Muscle of back (tissue), 3 donors: ENCODE measurements at regions not wholly inside any gene's neighbourhood (a gene's known extent, or its start where the extent isn't known, plus 50 kb on each side); places are given as distances from the start of the nearest gene placed in this dataset.
"Not testable (repeated sequence)": the region's sequence is repeated elsewhere in the genome, so short reads cannot be mapped to it uniquely, and the experiment has no call there.

Source experiments
- DNase-seq, 3 donors: peaks; one replicate each; pipeline versions ENCODE4 v3.0.0 to v3.0.0-alpha.2; 2013

DNA sequence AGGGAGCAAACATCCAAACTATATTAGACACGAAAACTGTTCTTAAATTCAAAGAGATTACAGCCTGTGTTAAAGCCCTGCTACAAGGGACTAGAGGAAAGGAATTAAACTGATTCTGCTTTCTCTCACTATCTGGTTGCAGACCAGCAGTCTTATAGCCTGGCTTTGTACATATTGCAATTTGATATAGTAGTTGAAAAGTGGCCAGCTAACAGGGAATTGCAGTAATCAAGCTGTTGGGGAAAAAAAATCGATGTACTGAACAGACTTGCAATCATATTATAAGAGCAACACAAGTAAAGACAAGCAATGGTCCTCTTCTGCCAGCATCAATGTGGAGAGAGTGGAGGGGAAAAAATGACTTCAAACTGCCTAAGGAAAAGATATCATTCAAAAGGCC lies 364.4 kb upstream of the EPHA5 start:
- peak in 2 of 3 donors; percentile 3 to 21 for DNase-seq

DNA sequence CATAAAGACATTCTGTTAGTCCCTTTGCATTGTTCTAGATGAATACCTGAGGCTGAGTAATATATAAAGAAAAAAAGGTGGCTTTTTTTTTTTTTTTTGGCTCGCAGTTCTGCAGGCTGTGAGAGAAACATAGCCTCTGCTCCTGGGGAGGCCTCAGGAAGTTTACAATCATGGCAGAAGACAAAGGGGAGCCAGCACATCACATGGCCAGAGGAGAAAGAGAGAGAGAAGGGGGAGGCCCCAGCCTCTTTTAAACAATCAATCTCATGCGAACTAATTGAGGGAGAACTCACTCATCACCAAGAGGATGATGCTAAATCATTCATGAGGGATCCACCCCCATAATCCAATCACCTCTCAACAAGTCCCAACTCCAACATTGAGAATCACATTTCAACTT lies 364.0 kb upstream of the EPHA5 start:
- DNase-seq: no peak

DNA sequence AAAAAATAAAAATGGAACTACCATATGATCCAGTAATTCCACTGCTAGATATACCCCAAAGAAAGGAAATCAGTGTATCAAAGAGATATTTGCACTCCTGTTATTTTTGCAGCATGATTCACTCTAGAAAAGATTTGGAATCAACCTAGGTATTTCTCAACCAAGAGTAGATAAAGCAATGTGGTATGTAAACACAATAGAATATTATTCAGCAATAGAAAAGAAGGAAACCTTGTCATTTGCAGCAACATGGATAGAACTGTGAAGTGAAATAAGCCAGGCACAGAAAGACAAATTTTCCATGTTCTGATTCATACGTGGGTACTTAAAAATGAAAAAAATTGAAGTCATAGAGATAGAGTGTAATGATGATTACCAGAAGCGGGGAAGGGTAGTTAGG lies 362.3 kb upstream of the EPHA5 start:
- DNase-seq: no peak

DNA sequence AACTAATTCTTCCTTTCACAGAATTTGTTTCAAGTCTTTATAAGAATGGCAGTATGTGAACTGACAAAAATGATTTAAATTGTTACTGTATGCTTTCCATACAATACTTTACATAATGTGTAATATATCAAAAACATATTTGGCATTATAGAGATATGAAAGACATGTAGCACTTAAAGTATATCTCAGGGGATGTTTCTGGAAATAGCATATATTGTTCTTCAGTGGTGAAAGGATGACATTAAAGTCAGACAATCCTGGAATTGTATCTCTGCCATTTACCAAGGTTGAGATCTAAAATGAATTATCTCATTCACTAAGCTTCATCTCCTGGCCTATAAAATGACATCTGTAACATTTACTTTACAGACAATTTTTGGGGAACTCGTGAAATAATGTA lies 358.4 kb upstream of the EPHA5 start:
- DNase-seq: no peak

GRCh38 chr4:66023061-66023460 lies 352.8 kb upstream of the EPHA5 start:
- no peak for DNase-seq

DNA sequence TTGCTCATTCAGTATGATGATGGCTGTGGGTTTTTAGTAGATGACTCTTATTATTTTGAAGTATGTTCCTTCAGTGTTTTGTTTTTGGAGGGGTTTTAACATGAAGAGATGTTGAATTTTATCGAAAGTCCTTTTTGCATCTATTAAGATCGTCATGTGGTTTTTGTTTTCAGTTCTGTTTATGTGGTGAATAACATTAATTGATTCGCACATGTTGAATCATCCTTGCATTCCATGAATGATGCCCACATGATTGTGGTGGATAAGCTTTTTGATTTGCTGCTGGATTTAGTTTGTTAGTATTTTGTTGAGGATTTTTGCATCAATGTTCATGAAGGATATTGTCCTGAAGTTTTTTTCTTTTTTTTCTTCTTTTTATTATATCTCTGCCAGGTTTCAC lies 347.4 kb upstream of the EPHA5 start:
- no peak for DNase-seq

DNA sequence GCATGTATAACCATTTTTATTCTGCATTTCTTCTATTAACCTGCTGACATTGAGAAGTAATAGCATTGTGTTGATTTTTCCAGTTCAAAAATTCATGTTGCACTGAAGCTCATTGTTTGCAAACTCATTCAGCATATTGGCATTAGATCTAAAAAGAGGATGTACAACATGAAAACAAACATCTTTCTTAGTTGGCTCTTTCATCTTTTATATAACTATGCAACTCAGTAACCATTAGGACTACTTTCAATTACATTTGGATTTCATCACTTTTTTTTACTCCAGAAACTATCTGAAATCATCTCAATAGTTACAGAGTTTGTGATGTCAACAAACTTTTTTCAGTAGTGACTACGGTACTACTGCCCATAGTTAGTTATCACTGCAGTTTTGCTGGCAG lies 346.0 kb upstream of the EPHA5 start:
- no peak for DNase-seq

- no peak for DNase-seq
Observed at GRCh38 chr4:66014146-66014765, 344.0 kb upstream of the EPHA5 start.

- DNase-seq: peak; percentile 21 to 59 (median 38)
Observed at GRCh38 chr4:66000510-66001117, 330.3 kb upstream of the EPHA5 start.

DNA sequence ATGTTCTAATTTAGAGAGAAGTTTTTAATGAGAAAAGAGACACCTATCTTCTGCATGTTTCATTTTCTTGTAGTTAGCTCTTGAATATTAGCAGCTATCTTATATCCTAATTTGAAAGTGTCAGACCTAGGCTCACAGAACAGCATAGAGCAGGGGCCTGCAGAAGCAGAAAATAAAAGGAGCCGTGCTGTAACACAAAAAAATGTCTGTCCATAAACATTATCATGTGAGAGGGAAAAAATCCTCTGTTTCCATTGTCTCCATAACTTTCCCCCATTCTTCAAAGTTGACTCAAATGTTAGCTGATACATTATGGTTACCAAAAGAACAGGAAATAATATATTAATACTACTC lies 329.2 kb upstream of the EPHA5 start:
- no peak for DNase-seq

DNA sequence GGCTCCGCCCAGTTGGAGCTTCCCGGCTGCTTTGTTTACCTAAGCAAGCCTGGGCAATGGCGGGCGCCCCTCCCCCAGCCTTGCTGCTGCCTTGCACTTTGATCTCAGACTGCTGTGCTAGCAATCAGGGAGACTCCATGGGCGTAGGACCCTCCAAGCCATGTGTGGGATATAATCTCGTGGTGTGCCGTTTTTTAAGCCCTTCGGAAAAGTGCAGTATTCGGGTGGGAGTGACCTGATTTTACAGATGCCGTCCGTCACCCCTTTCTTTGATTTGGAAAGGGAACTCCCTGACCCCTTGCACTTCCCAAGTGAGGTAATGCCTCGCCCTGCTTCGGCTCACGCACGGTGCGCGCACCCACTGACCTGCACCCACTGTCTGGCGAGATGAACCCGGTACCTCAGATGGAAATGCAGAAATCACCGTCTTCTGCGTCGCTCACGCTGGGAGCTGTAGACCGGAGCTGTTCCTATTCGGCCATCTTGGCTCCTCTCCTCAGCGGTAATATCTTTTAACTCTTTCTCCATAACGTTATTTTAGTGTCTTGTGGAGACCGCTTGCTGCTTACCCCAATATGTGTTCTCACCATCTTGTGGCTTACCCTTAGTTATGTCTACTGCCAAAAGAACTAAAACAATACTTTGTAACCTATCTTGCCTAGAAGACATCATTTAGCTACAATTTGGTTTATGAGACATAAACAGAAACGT lies 328.7 kb upstream of the EPHA5 start:
- DNase-seq: not testable (repeated sequence)

GRCh38 chr4:65983061-65983460 lies 312.8 kb upstream of the EPHA5 start:
- DNase-seq: peak; percentile 54 to 82 (median 70)

DNA sequence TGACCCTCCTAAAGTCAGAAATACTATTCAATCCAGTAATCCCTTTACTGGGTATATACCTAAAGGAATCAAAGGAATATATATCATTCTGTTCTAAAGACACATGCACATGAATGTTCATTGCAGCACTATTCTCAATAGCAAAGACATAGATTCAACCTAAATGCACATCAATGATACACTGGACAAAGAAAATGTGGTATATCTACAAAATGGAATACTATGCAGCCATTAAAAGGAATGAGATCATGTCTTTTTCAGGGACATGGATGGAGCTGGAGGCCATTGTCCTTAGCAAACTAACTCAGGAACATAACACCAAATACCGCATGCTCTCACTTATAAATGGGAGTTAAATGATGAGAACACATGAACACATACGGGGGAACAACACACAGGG lies 306.0 kb upstream of the EPHA5 start:
- DNase-seq: no peak

DNA sequence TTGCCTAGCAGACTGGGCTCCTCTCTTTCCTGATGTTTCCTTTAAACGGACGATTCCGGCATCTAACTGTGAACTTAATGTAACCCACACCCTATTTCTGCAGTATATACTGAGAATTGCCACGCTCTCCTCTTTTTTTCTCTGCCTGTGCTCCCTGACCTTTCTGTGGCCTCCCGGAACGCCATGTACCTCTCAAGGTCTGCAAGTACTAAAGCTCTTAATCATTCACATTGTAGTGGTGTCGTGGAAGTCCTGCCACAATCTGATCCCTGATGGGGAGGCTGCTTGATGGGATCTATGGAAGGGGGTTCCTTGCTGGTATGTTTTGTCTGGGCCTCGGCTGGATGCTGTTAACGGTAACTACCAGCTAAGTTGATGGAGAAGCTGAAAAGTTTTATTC lies 302.9 kb upstream of the EPHA5 start:
- no peak for DNase-seq

DNA sequence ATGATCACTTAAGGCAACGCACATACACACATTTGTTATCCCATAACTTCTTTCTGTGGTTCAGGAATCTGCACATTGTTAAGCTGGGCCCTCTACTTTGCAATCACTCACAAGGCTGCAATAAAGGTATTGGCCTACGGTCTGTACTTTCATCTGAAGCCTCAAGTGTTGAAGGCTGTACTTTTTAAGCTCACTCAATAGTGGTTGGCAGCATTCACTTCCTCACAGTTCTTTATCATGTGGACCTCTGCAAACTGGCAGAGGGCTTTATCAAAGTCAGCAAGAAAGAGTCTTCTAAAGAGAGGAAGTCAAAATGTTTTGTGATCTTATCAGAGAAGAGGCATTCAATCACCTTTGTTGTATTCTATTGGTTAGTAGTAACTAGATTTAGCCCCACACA lies 301.4 kb upstream of the EPHA5 start:
- DNase-seq: no peak

DNA sequence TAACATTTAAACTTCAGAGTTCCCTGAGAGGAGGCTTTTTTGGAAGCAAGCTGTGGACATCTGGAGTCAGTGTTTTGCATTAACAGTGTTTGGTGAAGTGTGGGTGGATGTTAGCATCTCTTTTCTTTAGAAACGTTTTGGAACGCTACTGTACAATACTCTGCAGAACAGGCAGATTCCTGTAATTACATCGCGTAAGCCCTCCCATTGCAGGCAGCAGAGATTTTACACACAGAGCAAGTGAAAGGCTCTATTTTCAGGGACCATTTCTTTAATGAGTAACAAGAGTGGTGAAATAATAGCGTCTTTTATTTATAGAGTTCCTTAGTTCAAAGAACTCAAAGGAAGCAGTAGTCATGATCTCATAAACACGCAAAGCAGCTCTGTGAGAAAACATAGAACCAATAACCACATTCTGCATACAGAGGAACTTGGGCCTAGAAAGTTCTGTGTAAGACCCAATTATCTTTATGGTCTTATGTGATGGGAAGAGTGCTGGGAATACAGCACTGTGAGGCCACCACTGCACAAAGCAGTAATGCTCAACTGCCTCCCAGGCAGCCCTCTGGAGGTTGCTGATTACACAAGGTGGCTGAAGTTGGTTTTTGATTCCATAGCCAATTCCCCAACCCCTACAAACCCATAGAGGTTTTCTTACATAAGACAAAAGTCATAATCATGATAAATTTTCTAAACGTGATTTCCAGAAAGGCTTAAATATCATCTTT lies 298.7 kb upstream of the EPHA5 start:
- DNase-seq: peak; percentile 48 to 77 (median 70)

DNA sequence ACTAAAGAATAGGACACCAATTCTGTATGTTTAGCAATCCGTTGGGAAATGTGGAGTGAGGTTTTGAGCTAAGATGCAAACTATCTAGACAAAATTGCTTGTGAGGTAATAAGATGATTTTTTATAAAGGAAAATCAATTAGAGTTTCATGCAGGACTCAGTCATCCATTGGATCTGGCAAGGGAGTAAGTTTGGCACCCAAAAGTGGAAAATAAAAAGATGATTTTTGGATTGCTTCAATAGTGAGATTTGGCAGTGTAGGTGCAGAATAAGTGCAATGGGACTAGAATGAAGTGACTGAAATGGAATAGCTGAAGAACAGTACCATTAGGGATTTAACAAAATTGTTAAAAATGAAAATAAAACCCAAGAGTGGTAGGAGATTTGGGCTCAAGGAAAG lies 290.5 kb upstream of the EPHA5 start:
- peak in 2 of 3 donors; percentile 25 to 37 for DNase-seq

- no peak for DNase-seq
Observed at GRCh38 chr4:65954416-65954815, 284.1 kb upstream of the EPHA5 start.

- no peak for DNase-seq
Observed at GRCh38 chr4:65951177-65951576, 280.9 kb upstream of the EPHA5 start.

DNA sequence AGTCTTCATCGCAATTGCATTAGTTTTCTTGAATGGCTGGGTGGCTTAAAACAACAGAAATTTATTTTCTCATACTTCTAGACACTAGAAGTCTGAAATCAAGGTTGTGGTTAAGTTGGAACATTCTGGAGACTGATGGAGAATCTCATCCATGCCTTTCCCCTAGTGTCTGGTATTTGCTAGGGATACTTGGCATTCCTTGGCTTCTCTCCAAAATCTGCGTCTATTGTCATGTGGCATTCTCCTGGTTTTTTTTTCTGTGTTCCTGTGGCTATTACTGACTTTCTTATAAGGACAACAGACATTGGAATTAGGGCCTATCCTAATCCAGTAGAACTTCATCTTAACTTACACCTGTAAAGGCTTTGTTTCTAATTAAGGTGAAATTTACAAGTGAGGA lies 272.8 kb upstream of the EPHA5 start:
- DNase-seq: peak in 1 of 3 donors; percentile 9

GRCh38 chr4:65924843-65925242 lies 254.6 kb upstream of the EPHA5 start:
- DNase-seq: no peak

- DNase-seq: no peak
Observed at GRCh38 chr4:65923616-65924015, 253.3 kb upstream of the EPHA5 start.

DNA sequence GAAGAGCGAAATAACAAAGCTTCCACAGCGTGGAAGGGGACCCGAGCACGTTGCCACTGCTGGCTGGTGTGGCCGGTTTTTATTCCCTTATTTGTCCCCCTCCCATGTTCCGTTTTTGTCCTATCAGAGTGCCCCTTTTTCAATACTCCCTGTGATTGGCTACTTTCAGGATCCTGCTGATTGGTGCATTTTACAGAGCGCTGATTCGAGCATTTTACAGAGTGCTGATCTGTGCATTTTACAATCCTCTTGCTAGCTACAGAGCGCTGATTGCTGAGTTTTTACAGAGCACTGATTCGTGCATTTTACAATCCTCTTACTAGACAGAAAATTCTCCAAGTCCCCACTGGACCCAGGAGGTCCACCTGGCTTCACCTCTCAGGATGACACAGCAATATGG lies 250.9 kb upstream of the EPHA5 start:
- no peak for DNase-seq
